Stimulated activated CD4-positive, alpha-beta T cell treated with anti-CD3 and anti-CD28 coated beads, Interleukin-1b, Interleukin-23, amount 100 ng/mL, for 24 hours (primary cell): ENCODE measurements at regions not wholly inside any gene's neighbourhood (a gene's known extent, or its start where the extent isn't known, plus 50 kb on each side); places are given as distances from the start of the nearest gene placed in this dataset.
"Not testable (repeated sequence)": the region's sequence is repeated elsewhere in the genome, so short reads cannot be mapped to it uniquely, and the experiment has no call there.

Source experiments
- DNase-seq, 4 experiments: peaks; one replicate each; pipeline ENCODE4 v3.0.0-alpha.2; 2020; ENCODE audit warnings: low read depth in 4 of 4, low spot score in 1 of 4

DNA sequence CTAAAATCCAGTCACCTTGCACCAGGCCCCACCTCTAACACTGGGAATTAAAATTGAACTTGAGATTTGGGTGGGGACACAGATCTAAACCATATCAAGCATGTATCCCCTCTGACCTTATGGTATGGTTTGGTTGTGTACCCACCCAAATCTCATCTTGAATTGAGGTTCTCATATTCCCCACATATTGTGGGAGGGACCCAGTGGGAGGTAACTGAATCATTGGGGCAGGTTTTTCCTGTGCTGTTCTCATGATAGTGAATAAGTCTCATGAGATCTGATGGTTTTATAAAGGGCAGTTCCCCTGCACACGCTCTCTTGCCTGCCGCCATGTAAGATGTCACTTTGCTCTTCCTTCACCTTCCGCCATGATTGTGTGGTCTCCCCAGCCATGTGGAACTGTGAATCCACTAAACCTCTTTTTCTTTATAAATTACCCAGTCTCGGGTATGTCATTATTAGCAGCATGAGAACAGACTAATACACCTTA lies 451.7 kb downstream of the PCNX1 start:
- not testable (repeated sequence) for DNase-seq

DNA sequence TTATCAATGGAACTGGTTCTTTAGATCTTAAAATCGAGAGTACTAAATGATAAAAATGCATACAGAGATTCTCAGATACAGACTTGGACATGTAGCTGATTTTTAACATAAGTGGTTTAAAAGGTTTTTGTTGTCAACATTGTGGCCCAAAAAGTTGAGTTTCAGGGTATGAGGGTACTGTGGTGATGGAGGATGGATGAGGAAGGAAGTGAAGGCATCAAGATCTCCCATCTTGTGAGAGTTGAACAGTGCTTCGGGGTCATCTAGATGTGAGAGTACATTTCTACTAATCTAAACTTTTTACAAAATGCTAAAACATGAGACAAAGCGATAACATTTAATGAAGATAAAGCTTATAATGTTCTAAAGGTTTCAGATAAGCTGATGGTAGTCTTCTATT lies 452.6 kb downstream of the PCNX1 start:
- DNase-seq, result no peak

DNA sequence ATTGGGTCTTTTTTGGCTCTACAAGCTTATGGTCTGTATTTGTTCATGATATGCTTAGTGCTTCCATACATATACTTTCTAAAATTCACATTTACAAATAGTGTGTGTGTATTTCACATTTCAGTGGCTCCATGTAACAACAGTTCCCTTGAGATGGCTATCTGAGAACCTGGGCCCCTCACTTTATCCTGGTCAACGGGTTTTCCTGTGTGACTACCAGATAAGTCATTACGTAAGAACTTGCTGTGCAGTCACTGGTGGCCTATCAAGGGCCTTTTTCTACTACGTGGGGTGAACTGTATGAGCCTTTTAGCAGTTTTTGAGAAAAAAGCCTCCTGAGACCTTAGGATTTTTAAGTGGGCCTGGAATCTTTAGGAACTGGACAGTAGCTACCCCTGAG lies 454.1 kb downstream of the PCNX1 start:
- DNase-seq, result no peak

DNA sequence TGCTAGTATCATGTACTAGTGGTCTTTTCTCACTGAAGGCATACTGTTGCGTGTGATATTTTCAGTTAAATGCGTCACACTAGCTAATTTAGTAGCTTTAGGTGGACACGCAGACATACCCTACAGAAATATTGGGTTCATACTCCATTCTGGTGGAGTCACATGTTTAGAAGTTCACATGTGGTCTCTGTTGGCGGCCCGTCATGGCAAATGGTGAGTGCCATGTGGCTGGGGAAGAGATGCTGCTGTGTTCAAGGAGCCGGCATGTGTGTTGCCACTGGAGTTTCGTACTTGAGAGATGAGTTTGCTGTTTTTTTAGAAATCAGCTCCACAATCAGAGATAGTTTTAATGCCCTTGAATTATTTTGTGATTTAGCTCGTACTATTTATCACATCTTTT lies 454.6 kb downstream of the PCNX1 start:
- DNase-seq, result no peak

DNA sequence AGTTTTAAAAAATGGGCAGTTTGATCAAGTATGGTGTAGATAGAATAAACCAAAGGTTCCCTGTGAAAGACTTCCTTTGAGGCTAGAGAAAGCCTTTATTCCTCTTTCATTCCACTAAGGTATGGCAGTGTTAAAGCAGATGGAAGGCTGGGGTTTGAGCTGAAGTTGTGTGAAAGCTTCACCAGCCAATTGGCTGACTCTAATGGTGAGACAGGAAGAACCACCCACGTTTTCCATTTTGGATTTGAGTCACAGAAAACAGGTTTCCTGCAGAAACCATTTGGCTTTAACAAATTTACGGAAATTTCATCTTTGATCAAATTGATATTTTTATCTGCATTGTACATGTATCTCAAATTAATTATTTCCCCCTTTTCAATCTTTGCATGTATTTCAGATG lies 455.0 kb downstream of the PCNX1 start:
- no peak for DNase-seq

DNA sequence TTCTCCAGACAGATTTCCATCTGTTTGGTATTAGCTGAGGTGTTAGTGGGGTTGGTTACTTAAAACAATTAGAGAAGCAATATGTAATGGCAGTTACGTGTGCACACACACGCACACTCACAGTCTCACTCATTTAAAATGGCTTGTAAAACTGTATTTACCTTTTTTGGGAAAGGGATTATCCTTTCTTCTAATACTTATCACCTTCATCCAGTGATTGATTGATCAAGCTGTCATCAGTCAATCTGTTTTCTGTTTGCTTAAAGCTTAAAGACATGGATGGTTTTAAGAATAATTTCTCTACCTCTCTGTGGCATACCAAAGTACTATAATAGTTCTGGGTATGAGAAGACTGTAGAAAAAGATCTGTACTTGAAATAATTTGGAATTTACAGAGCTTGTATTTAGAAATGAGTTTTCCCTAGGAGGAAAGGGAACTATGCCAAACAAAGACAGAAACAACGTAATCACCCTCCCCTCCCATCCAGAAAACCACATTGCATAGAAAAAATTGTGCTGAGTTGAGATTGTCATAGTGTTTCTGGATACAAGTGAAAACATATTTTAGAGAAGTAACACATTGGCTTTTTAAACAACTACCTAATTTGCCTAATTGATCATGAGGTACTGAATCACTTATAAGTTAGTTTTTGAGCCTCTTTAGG lies 455.8 kb downstream of the PCNX1 start:
- no peak for DNase-seq

DNA sequence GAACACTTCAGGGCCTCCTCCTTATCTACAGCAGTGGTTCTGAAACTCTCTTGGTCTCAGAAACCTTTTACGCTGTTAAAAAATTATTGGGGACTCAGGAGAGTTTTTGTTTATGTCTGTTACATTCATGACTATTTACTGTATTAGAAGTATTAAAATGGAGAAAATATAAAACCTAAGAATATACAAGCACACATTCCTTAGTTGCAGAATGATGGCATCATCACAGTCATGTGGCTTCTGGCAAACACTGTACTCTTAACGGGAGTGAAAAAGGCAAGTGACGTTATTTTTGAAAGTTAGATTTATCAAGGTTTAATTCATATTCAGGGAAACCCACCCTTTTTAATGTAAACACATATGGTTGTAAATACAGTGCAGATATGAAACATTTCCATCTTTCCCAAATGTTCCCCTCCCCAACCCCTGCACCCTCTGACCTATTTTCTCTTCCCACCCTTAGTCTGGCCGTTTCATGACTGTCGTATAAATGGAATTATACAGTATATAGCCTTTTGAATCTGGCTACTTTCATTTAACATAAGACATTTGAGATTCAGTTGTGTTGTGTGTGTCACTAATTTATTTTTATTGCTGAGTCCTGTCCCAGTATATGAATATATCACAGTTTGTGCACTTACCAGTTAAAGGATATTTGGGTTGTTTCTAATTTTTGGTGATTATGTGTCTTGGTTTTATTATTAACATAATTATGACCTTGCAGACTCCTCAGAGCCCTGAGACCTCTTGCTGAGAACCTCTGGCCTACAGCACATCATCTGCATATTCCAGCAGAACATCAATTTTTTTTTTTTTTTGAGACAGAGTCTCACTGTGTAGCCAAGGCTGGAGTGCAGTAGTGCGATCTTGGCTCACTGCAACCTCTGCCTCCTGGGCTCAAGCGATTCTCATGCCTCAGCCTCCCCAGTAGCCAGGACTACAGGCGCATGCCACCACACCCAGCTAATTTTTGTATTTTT lies 457.0 kb downstream of the PCNX1 start:
- DNase-seq, result no peak

DNA sequence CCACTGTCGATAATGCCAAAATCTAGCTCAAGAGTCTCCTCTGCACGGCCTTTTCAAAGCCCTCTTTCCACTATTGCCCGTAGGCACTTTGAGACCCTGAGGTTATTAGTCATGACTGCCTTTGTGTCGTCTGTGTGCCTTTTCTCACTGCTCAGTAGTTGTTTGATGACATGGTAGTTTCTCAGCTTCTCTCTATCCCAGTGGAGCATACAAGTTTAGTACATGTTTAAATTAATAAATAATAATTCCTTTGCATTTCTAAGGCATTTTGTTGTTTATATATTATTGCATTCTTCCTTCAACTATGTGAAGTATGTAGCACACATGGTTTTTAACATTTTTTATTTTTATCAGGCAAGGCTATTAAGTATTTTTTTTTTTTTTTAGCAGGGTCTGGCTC lies 458.1 kb downstream of the PCNX1 start:
- DNase-seq, result no peak

DNA sequence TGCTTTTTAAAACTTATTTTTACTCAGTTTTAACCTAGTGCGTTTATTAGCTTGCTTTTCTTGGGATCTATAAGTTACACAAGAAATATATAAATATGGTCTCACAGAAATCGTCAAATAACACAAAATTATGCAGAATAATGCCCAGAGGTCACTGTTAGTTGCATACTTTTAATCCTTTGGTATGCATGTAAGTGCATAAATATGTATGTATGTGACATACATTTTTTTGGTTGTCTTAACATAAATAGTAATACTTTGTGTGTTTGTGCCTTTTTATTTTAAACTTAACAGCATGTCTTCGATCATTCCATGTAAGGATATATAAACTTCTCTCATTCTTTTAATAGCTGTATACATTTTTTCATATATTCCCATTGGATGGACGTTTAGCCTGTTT lies 459.6 kb downstream of the PCNX1 start:
- no peak for DNase-seq

DNA sequence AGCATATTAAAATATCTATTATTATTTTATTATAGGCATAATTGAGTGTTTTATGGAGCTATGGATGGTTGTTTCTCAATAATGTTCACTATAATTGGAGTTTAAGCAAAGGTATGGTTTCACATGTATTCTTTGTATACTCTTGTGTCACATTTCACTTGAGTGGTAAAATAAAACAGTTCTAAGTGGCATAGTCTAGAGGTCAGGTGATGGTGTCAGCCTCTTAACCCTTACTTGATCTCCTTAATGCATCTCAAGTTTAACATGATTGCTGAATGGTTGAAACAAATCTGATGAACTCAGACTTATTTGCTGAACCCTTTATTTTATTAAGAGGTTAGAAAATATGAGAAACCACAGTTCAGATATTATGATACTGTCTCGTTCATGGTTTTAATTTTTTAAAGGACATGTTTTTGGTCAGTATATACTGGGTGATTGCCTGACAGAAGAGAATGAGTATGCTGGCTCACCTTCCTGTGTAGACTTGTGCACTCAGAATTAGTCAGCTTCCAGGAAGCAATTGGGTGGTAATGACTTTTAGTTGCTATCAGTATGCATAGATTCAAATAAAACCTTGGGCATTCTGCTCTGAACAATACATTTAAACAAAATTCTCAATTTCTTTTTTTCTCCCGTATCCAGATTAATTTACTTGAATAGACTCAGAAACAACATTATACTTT lies 464.6 kb downstream of the PCNX1 start:
- no peak for DNase-seq

DNA sequence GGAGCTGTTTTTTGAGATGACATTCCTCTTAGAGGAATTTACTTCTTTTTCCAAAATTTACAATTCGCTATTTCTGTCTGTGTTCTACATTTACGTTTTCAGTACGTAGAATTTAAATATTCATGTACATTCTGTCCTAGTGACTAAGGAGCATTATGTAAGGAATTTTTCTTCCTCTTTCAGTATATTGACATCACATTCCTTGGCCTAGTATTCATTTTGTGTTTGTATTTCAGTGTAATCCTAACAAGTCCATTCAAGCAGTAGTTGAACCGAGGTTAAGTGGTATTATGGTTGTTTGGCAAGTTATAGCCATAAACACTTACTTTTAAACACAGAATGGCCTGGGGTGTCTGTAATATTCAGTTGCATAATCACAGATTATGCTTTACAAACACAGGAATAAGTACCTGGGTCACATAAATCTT lies 465.2 kb downstream of the PCNX1 start:
- no peak for DNase-seq

DNA sequence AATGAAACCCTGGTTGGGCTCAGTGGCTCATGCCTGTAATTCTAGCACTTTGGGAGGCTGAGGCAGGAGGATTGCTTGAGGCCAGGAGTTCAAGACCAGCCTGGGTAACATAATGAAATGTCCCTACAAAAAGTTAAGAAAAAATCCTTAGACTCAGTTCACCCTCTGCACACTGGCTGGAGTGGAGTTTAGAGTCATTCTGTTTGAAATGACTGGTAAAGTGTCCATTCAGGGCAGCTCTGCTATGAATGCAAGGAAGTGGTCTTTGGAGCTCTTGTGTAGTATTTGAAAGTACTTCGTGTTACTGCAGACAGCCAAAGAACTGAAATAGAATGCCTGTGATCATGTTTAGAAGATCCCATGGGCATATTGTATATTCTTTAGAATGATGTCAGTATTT lies 466.5 kb downstream of the PCNX1 start:
- no peak for DNase-seq

DNA sequence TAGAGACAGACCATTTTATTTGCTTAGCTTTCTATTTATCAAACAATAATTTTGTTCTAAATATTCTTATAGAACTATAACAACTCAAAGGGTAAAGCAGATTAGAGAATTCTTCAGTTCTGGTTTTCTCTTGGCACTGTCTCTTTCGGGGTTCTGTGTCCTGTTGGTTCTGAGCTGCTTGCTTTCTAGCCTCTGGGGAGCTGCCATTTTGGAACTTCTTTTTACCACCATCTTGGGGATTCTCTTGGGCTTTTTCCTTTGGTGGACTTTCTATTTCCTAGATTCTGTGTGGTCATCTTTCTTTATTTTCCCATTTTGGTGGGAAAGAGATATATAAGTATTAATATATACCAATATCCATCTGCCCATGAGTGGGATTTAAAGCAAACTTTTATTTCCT lies 467.7 kb downstream of the PCNX1 start:
- DNase-seq, result no peak

DNA sequence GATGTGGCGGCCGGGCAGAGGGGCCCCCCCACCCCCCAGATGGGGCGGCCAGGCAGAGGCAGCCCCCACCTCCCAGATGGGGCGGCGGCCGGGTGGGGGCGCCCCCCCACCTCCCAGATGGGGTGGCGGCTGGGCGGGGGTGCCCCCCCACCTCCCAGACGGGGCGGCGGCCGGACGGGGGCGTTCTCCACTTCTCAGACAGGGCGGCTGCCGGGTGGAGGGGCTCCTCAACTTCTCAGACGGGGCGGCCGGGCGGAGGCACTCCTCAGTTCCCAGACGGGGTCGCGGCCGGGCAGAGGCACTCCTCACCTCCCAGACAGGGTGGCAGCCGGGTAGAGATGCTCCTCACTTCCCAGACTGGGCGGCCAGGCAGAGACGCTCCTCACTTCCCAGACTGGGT lies 469.8 kb downstream of the PCNX1 start:
- no peak for DNase-seq

DNA sequence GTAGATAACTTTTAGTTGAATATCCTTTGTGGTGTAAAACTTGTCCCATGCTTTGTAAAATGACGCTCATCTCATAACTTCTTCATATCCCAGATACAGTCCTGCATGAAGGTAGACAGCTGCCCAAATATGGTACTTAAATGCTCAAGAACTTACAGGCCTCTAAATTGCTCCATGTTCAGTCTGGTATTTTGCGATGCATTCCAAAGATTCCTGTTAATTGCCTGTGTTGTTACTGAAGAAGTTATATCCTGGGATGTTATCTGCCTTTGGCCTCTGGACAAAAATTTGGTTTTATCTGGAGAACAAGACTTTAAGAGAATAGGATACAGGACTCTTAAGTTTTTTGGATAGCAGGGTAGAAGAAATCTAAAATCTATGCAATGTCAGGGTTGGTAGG lies 473.0 kb downstream of the PCNX1 start:
- no peak for DNase-seq

DNA sequence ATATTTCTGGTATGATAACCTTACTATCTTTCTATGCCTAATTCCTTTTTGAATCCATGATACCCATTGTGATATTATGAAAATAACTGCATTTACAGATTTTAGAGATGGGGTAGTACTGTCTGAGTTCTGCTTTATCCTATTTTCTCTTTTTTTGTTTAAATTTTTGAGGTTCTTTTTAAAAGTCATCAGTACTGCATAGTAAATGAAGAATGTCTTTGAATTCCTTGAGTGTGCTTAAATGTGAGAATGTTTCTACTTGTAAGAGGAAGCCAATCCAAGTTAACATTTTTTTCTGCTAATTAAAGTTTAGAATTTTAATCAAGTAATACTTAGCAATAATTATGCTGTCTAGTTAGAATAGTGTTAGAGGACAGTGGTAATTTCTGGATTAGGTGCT lies 474.6 kb downstream of the PCNX1 start:
- DNase-seq, result no peak

DNA sequence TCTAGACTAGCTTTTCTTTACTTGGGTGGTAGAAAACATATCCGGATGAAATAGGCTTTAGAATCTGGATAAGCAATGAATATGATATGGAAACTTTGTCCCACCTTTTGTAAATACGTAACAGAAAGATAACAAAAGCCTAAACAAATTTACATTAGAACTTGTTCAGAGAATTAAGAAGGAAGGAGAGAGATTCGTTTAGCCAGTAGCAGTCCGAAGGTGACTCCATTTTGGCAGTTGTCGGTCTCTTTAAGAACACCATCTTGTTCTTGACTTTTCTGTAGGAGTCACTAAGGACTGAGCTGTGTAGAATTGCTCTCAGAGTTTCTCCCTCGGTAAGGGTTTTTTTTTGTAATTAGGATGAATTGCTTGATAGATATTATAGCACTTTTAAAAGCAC lies 475.1 kb downstream of the PCNX1 start:
- DNase-seq, result no peak

DNA sequence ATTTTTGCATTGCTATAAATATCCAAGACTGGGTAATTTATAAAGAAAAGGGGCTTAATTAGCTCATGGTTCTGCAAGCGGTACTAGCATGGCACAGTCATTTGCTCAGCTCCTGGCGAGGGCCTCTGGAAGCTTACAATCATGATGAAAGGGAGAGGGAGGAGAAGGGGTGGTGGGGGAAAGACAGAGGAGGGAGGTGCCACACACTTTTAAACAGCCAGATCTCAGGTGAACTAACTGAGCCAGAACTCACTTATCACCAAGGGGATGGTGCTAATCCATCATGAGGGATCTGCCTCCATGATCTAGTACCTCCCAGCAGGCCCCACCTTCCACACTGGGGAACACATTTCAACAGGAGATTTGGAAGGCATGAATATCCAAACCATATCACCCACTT lies 476.3 kb downstream of the PCNX1 start:
- DNase-seq, result no peak

DNA sequence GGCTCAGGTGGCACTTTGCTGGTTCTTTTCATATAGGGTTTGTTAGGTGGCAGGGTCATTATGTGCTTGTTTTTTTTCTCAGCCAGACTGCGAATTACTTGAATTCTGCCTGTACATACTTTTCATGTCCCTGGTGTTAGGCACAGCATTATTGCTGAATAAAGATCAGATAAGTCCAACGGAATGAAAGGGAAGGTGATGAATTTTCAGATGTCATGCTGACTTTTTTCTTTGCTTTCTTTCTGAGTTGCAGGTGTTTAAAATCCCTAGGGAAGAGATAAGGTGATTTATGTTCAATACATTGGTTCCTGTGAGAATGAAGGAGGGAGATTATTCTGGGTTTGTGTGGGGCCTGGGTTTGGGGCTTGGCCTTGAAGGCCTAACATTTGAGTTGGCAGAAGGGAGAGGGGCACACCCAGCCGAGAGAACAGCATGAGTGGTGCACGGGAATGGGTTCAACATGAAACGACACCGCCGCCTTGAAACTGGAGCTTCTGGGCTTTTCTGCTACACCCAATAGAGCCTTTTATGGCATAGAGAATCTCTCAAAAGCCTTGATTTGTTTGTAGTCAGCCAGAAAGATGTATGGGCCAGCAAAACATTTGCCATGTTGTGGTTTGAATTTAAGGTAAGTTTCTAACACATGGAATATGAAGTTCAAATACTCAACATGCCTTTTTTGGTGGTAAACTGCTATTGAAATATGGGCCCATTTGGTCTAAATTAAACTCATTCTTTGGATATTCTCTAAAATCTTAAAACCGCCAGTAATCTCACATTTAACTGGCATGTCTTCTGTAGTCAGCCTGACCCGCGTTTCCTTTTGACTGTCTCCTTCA lies 477.0 kb downstream of the PCNX1 start:
- no peak for DNase-seq

DNA sequence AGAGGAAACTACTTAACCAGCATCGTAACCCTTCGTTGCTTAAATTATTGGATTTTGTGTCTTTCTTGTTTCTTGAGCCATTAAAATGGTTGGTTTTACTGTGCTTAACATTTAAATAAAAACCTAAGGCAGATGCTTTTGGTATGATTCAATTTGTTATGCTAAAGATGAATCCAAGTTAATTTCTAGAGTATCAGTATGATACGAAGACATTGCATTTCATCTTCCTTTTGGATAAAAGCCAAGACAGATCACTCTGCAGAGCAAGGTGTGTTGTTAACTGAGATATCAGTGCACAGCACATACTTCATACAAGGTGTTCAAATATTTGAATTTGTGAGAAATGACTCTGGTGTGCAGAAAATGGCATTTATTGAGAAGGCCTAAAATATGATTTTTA lies 480.5 kb downstream of the PCNX1 start:
- no peak for DNase-seq

DNA sequence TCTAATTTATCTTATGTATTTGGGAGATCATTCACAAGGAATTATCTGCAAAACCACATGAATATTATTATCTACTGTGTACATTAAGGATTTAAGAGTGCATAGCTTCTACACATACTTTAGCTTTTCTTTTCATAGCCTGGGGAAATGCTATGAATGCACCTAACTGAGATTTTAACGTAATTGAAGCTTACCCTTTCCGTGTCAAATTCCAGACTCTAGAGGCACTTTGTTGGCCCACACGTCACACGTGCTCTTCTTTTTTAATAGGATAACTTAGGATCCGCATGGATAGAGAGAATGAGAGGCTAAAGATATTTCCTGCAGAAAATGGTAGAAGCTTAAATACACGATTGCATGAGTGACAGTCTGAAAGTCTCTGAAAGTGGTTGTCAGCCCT lies 481.1 kb downstream of the PCNX1 start:
- DNase-seq, result no peak
